ENCODE measurements at regions not wholly inside any gene's neighbourhood (a gene's known extent, or its start where the extent isn't known, plus 50 kb on each side); places are given as distances from the start of the nearest gene placed in this dataset.

- TF ChIP-seq CTCF (IDR thresholded peaks at IDR 0.05): no peak
- no peak for TF ChIP-seq ZFX (IDR thresholded peaks at IDR 0.05; ENCODE audit: borderline replicate concordance)
Observed at GRCh38 chr9:129317179-129318011, 139.3 kb upstream of the IER5L start.

All from 22Rv1 (cell line).